GM12891 (cell line): ENCODE measurements at regions not wholly inside any gene's neighbourhood (a gene's known extent, or its start where the extent isn't known, plus 50 kb on each side); places are given as distances from the start of the nearest gene placed in this dataset.

Experiments used
- POLR2A ChIP-seq: IDR thresholded peaks from 2 replicates; pipeline ENCODE4 v1.6.1; 2011; ENCODE audit warnings: low read depth, low read length, control low read depth
- TAF1 ChIP-seq: IDR thresholded peaks from 2 replicates; pipeline ENCODE4 v1.6.1; 2011; ENCODE audit warnings: low read depth, low read length, control low read depth

DNA sequence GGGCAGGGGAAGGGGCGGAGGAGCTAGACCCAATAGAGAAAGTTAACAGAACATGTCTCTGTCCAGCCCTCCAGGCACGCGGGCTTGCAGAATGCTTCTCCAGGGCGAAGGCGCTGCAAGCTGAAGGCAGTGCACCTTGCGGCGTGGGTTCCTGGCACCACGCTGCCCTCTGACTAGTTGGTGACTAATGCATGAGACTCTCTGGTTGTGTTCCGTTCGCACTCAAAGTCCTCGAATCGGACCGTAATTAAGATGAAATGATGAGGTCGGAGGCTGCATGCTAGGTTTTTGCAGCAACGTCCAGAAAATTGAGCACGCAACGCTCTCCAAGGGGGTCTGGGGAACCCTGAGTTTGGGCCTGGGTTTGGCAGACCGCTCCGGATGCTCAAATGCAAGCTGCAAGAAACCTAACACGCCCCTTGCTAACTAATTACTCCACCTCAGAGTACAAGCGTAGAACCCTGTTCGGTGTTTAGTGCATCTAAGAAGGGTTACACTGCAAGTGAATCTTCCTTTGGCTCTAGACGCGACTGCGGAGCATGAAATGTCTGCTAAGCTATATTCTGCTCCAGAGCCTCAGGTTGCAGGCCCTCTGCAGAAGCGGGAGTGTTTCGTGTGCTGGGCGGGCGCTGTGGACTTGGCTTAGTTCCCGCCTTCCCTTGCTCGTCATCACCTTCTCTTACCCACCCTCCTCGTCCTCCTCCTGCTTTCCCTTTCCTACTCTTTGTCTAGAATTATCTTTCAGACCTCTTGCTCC lies 57.1 kb upstream of the NKAP start:
- TF ChIP-seq POLR2A (no peak), TAF1 (no peak)
